ENCODE measurements at regions not wholly inside any gene's neighbourhood (a gene's known extent, or its start where the extent isn't known, plus 50 kb on each side); places are given as distances from the start of the nearest gene placed in this dataset.

DNA sequence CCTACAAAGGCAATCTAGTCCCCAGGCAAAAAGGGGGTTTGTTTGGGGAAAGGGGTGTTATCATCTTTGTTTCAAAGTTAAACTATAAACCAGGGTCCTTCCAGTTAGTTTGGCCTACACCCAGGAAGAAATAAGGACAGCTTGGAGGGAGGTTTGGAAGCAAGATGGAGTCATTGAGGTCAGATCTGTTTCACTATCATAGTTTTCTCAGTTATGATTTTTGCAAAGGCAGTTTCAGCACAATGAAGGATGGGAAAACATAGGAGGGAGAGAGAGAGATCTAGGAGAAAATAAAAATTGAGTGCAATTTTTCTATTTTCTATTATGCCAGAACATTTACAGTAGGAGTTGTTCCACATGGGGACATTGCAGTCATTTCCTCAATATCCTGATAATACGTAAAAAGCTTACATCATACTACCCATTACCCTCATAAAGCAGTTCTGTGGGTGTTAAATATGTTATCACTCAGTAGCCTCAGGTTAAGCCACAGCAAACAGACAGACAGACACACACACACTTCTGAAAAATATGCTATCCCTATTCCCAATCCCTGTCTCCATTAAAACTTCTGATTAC lies 401.3 kb upstream of the FAT3 start:
- no peaks in the 10 kb centered on the region for H4K20me1 ChIP-seq (ENCODE audit: insufficient read depth, low read length)
- H3K4me1 ChIP-seq (ENCODE audit: low read length), result no peaks in the 10 kb centered on the region
- no peak overlapping the region for H3K27ac ChIP-seq (ENCODE audit: low read length)
- H3K9me2 ChIP-seq (replicated peaks; ENCODE audit: insufficient read depth, low read length), result no peaks in the 10 kb centered on the region
- no peak overlapping the region for H3K4me3 ChIP-seq (ENCODE audit: low read length)
- no peak for DNase-seq
- TF ChIP-seq EZH2 (optimal IDR thresholded peaks at IDR 0.05; ENCODE audit: low read depth, low read length) (no peak), CTCF (IDR thresholded peaks at IDR 0.05; ENCODE audit: low read length) (no peak), EZH2phosphoT487 (IDR thresholded peaks at IDR 0.05; ENCODE audit: low read length) (no peak)
- H3K27me3 ChIP-seq (replicated peaks; ENCODE audit: insufficient read depth, low read length), result no peaks in the 10 kb centered on the region
- no peaks in the 10 kb centered on the region for H3K9me3 ChIP-seq (replicated peaks; ENCODE audit: insufficient read depth, low read length)
- no peak overlapping the region for H2AFZ ChIP-seq (ENCODE audit: low read length)
- no peak overlapping the region for H3K4me2 ChIP-seq (ENCODE audit: low read depth, low read length)
- H3F3A ChIP-seq (ENCODE audit: insufficient read depth, low read length), result no peaks in the 10 kb centered on the region
- no peak overlapping the region for H3K9ac ChIP-seq (ENCODE audit: low read length)
- no peaks in the 10 kb centered on the region for H3K36me3 ChIP-seq (replicated peaks; ENCODE audit: insufficient read depth, low read length)
- H3K79me2 ChIP-seq (ENCODE audit: low read length), result no peaks in the 10 kb centered on the region

- no peak overlapping the region for H3K27ac ChIP-seq (ENCODE audit: low read length)
- H3K79me2 ChIP-seq (ENCODE audit: low read length), result no peaks in the 10 kb centered on the region
- no peaks in the 10 kb centered on the region for H3F3A ChIP-seq (ENCODE audit: insufficient read depth, low read length)
- H2AFZ ChIP-seq (ENCODE audit: low read length), result no peak overlapping the region
- no peaks in the 10 kb centered on the region for H3K36me3 ChIP-seq (replicated peaks; ENCODE audit: insufficient read depth, low read length)
- H3K4me3 ChIP-seq (ENCODE audit: low read length), result no peak overlapping the region
- no peak for DNase-seq
- no peaks in the 10 kb centered on the region for H3K4me1 ChIP-seq (ENCODE audit: low read length)
- no peaks in the 10 kb centered on the region for H3K9me3 ChIP-seq (replicated peaks; ENCODE audit: insufficient read depth, low read length)
- no peak overlapping the region for H3K9ac ChIP-seq (ENCODE audit: low read length)
- no peaks in the 10 kb centered on the region for H4K20me1 ChIP-seq (ENCODE audit: insufficient read depth, low read length)
- no peaks in the 10 kb centered on the region for H3K27me3 ChIP-seq (replicated peaks; ENCODE audit: insufficient read depth, low read length)
- TF ChIP-seq EZH2phosphoT487 (IDR thresholded peaks at IDR 0.05; ENCODE audit: low read length), result no peak
- no peak for TF ChIP-seq CTCF (IDR thresholded peaks at IDR 0.05; ENCODE audit: low read length)
- TF ChIP-seq EZH2 (optimal IDR thresholded peaks at IDR 0.05; ENCODE audit: low read depth, low read length), result no peak
- H3K9me2 ChIP-seq (replicated peaks; ENCODE audit: insufficient read depth, low read length), result no peaks in the 10 kb centered on the region
- no peak overlapping the region for H3K4me2 ChIP-seq (ENCODE audit: low read depth, low read length)
Observed at GRCh38 chr11:91822805-91823204, 401.8 kb upstream of the FAT3 start.

- H3K9me2 ChIP-seq (replicated peaks; ENCODE audit: insufficient read depth, low read length), result no peaks in the 10 kb centered on the region
- H3K9me3 ChIP-seq (replicated peaks; ENCODE audit: insufficient read depth, low read length), result no peaks in the 10 kb centered on the region
- DNase-seq, result no peak
- H3F3A ChIP-seq (ENCODE audit: insufficient read depth, low read length), result no peaks in the 10 kb centered on the region
- H3K36me3 ChIP-seq (replicated peaks; ENCODE audit: insufficient read depth, low read length), result no peaks in the 10 kb centered on the region
- TF ChIP-seq CTCF (IDR thresholded peaks at IDR 0.05; ENCODE audit: low read length) (no peak), EZH2phosphoT487 (IDR thresholded peaks at IDR 0.05; ENCODE audit: low read length) (no peak), EZH2 (optimal IDR thresholded peaks at IDR 0.05; ENCODE audit: low read depth, low read length) (no peak)
- H3K27ac ChIP-seq (ENCODE audit: low read length), result no peak overlapping the region
- H3K4me2 ChIP-seq (ENCODE audit: low read depth, low read length), result no peak overlapping the region
- H3K9ac ChIP-seq (ENCODE audit: low read length), result no peak overlapping the region
- H3K4me1 ChIP-seq (ENCODE audit: low read length), result no peaks in the 10 kb centered on the region
- no peaks in the 10 kb centered on the region for H3K27me3 ChIP-seq (replicated peaks; ENCODE audit: insufficient read depth, low read length)
- H2AFZ ChIP-seq (ENCODE audit: low read length), result no peak overlapping the region
- H4K20me1 ChIP-seq (ENCODE audit: insufficient read depth, low read length), result no peaks in the 10 kb centered on the region
- no peak overlapping the region for H3K4me3 ChIP-seq (ENCODE audit: low read length)
- H3K79me2 ChIP-seq (ENCODE audit: low read length), result no peaks in the 10 kb centered on the region
Observed at GRCh38 chr11:91820709-91821108, 403.9 kb upstream of the FAT3 start.
